H9 (cell line): ENCODE measurements at regions not wholly inside any gene's neighbourhood (a gene's known extent, or its start where the extent isn't known, plus 50 kb on each side); places are given as distances from the start of the nearest gene placed in this dataset.

ENCODE experiments used
- DNase-seq: peaks from one replicate; pipeline ENCODE4 v3.0.0-alpha.2; 2017
- H2AFZ ChIP-seq: one replicate; pipeline ENCODE4 v1.6.1; 2013; ENCODE audit warnings: mild to moderate bottlenecking, low read length, control low read depth, moderate library complexity
- H2AK5ac ChIP-seq: 2 replicates; pipeline ENCODE4 v1.6.1; 2013; ENCODE audit warnings: low read length, control low read depth, mixed read lengths; ENCODE audit not compliant: insufficient read length
- H2BK120ac ChIP-seq: one replicate; pipeline ENCODE4 v1.6.1; 2013; ENCODE audit warnings: low read depth, mild to moderate bottlenecking, low read length, control low read depth, inconsistent platforms; ENCODE audit not compliant: poor library complexity, severe bottlenecking
- H2BK12ac ChIP-seq: 2 replicates; pipeline ENCODE4 v1.6.1; 2013; ENCODE audit warnings: low read length, control low read depth, mixed read lengths, low read depth; ENCODE audit not compliant: insufficient read length
- H2BK15ac ChIP-seq: 2 replicates; pipeline ENCODE4 v1.6.1; 2013; ENCODE audit warnings: low read depth, low read length, control low read depth
- H2BK20ac ChIP-seq: one replicate; pipeline ENCODE4 v1.6.1; 2013; ENCODE audit warnings: low read depth, mild to moderate bottlenecking, low read length, control low read depth, inconsistent platforms; ENCODE audit not compliant: poor library complexity, severe bottlenecking
- H2BK5ac ChIP-seq: 2 replicates; pipeline ENCODE4 v1.6.1; 2013; ENCODE audit warnings: low read length, control low read depth, mixed read lengths; ENCODE audit not compliant: insufficient read length
- H3K14ac ChIP-seq: 2 replicates; pipeline ENCODE4 v1.6.1; 2013; ENCODE audit warnings: low read length, control low read depth; ENCODE audit not compliant: insufficient read depth
- H3K18ac ChIP-seq: 2 replicates; pipeline ENCODE4 v1.6.1; 2013; ENCODE audit warnings: low read depth, mild to moderate bottlenecking, mixed read lengths, low read length, control low read depth; ENCODE audit not compliant: insufficient read length
- H3K23ac ChIP-seq: 2 replicates; pipeline ENCODE4 v1.6.1; 2013; ENCODE audit warnings: low read length, control low read depth, mixed read lengths, low read depth; ENCODE audit not compliant: insufficient read length
- H3K23me2 ChIP-seq: 2 replicates; pipeline ENCODE4 v1.6.1; 2013; ENCODE audit warnings: low read depth, mild to moderate bottlenecking, mixed read lengths, low read length, control low read depth; ENCODE audit not compliant: insufficient read length, poor library complexity, severe bottlenecking
- H3K27ac ChIP-seq: 2 replicates; pipeline ENCODE4 v1.5.1; 2013; ENCODE audit warnings: low read length, control low read depth, mixed read lengths, low read depth; ENCODE audit not compliant: insufficient read length
- H3K27me3 ChIP-seq: 2 replicates; pipeline ENCODE4 v1.6.1; 2013; ENCODE audit warnings: low read length, control low read depth, inconsistent platforms; ENCODE audit not compliant: insufficient read depth
- H3K4ac ChIP-seq: 2 replicates; pipeline ENCODE4 v1.6.1; 2013; ENCODE audit warnings: low read depth, mild to moderate bottlenecking, control low read depth, inconsistent platforms, low read length, moderate library complexity
- H3K4me1 ChIP-seq: 2 replicates; pipeline ENCODE4 v1.6.1; 2013; ENCODE audit warnings: low read length, control low read depth, inconsistent platforms; ENCODE audit not compliant: insufficient read depth
- H3K4me2 ChIP-seq: 2 replicates; pipeline ENCODE4 v1.6.1; 2013; ENCODE audit warnings: low read length, control low read depth, mixed read lengths; ENCODE audit not compliant: insufficient read length, insufficient read depth
- H3K56ac ChIP-seq: 2 replicates; pipeline ENCODE4 v1.6.1; 2013; ENCODE audit warnings: low read depth, mild to moderate bottlenecking, mixed read lengths, low read length, control low read depth; ENCODE audit not compliant: insufficient read length
- H3K79me1 ChIP-seq: 2 replicates; pipeline ENCODE4 v1.6.1; 2013; ENCODE audit warnings: low read depth, mild to moderate bottlenecking, moderate library complexity, low read length, control low read depth, inconsistent platforms; ENCODE audit not compliant: insufficient read depth, poor library complexity, severe bottlenecking
- H3K79me2 ChIP-seq: 2 replicates; pipeline ENCODE4 v1.6.1; 2013; ENCODE audit warnings: low read length, control low read depth, inconsistent platforms; ENCODE audit not compliant: insufficient read depth
- H3K9ac ChIP-seq: 2 replicates; pipeline ENCODE4 v1.6.1; 2013; ENCODE audit warnings: low read length, control low read depth, mixed read lengths; ENCODE audit not compliant: insufficient read length; ENCODE audit errors: extremely low read depth
- H3K9me3 ChIP-seq: one replicate; pipeline ENCODE4 v1.6.1; 2013; ENCODE audit warnings: low read depth, low read length, inconsistent platforms; ENCODE audit not compliant: control insufficient read depth
- H3T11ph ChIP-seq: one replicate; pipeline ENCODE4 v1.6.1; 2013; ENCODE audit warnings: mild to moderate bottlenecking, low read length, control low read depth, inconsistent platforms
- H4K20me1 ChIP-seq: one replicate; pipeline ENCODE4 v1.6.1; 2013; ENCODE audit not compliant: control insufficient read depth, insufficient read length, insufficient read depth
- H4K5ac ChIP-seq: 2 replicates; pipeline ENCODE4 v1.6.1; 2013; ENCODE audit warnings: low read depth, mild to moderate bottlenecking, mixed read lengths, low read length, control low read depth; ENCODE audit not compliant: insufficient read length
- H4K8ac ChIP-seq: replicated peaks from 2 replicates; pipeline ENCODE4 v1.6.1; 2013; ENCODE audit warnings: low read length, control low read depth, mixed read lengths, low read depth; ENCODE audit not compliant: insufficient read length
- H4K91ac ChIP-seq: 2 replicates; pipeline ENCODE4 v1.6.1; 2013; ENCODE audit warnings: low read depth, mild to moderate bottlenecking, moderate library complexity, mixed read lengths, low read length, control low read depth; ENCODE audit not compliant: insufficient read length
- H3K27ac Mint-ChIP-seq, 3 experiments: 2 replicates in 2 of 3; 3 replicates in 1 of 3; pipeline ENCODE4 v1.8.0; 2020 to 2021; ENCODE audit warnings: mixed read lengths in 3 of 3, mild to moderate bottlenecking in 1 of 3, moderate library complexity in 1 of 3
- H3K27me3 Mint-ChIP-seq: 2 replicates; pipeline ENCODE4 v1.8.0; 2021; ENCODE audit warnings: low read depth, mild to moderate bottlenecking, moderate library complexity, mixed read lengths
- H3K36me3 Mint-ChIP-seq, 3 experiments: 2 replicates in 2 of 3; 3 replicates in 1 of 3; pipeline ENCODE4 v1.8.0; 2020 to 2021; ENCODE audit warnings: low read depth in 3 of 3, mixed read lengths in 3 of 3; ENCODE audit not compliant: insufficient read depth in 1 of 3
- H3K4me1 Mint-ChIP-seq, 2 experiments: 2 replicates each; pipeline ENCODE4 v1.8.0; 2020; ENCODE audit warnings: mixed read lengths in 2 of 2
- H3K4me3 Mint-ChIP-seq, 2 experiments: 2 replicates in 1 of 2; 3 replicates in 1 of 2; pipeline ENCODE4 v1.8.0; 2020 to 2021; ENCODE audit warnings: mild to moderate bottlenecking in 2 of 2, mixed read lengths in 2 of 2, moderate library complexity in 1 of 2
- H3K9me3 Mint-ChIP-seq, 2 experiments: 2 replicates in 1 of 2; 3 replicates in 1 of 2; pipeline ENCODE4 v1.8.0; 2020; ENCODE audit warnings: mild to moderate bottlenecking in 2 of 2, mixed read lengths in 2 of 2, moderate library complexity in 1 of 2
- CTCF ChIP-seq: fragments of 200-600 bp; sonication (generic); conservative IDR thresholded peaks from 3 replicates; pipeline ENCODE4 v1.8.0; 2021; ENCODE audit warnings: antibody characterized with exemption, mild to moderate bottlenecking
- WGBS: extraction: QIAGEN DNeasy Blood & Tissue Kit; methylation state at CpG from one replicate; pipeline ENCODE4 v1.1.7; 2013; ENCODE audit warnings: missing lambda C conversion rate, low lambda C conversion rate, mixed read lengths; ENCODE audit not compliant: insufficient read length; ENCODE audit errors: extremely low coverage; 5-methylcytosine and 5-hydroxymethylcytosine counted together

DNA sequence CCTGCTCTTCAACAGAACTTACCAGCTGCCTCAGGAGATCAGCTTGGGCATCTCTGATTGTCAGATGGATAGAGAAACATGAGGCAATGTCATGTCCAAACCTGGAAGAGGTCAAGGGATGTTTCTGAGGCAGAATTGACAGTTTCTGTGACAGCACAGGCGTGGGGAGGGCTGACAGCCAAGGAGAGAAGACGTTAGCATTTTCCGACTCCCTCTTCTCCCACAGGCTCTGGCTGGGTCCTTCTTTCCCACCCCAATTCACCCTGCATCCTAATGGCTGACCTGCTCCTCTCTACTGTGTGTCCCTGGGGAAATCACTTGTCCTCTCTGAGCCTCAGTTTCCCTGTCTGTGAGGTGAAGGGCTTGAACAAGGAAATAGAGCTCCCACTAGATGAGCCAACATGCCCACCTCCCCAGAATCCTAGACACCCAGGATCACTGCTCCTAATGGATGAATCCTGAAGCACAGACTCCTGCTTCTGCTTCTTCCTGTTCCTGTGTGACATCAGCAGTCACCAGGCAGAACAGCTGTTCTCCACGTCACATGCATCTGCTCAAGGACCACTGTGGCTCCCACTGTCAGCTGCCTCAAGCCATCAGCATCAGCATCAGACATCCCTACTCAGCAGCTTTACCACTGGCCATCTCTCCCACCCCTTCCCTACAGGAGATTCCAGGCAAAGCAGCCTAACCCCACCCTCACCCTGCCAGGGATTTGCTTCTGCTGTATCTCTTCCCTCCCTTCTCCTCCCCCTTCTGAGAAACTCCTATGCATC, 408.0 kb downstream of the MATN1 start:
- no peak for TF ChIP-seq CTCF
- no peak overlapping the region for H3K9ac ChIP-seq
- no peaks in the 10 kb centered on the region for H3K9me3 ChIP-seq
- H3T11ph ChIP-seq = no peak overlapping the region
- H3K9me3 Mint-ChIP-seq = peaks cover 2 to 5% of the 10 kb centered on the region in 2 experiments; a peak in 2 of 5 replicates
- DNase-seq = peak; percentile 25
- no peak overlapping the region for H3K4me3 Mint-ChIP-seq
- no peaks in the 10 kb centered on the region for H3K79me2 ChIP-seq
- no peak overlapping the region for H3K23ac ChIP-seq
- no peak overlapping the region for H3K27ac Mint-ChIP-seq
- H3K4me1 ChIP-seq = no peaks in the 10 kb centered on the region
- H2BK12ac ChIP-seq = no peak overlapping the region
- H3K4ac ChIP-seq = no peak overlapping the region
- H4K8ac ChIP-seq = no peak overlapping the region
- no peak overlapping the region for H2BK5ac ChIP-seq
- H3K27ac ChIP-seq = no peak overlapping the region
- no peak overlapping the region for H2BK15ac ChIP-seq
- no peak overlapping the region for H3K14ac ChIP-seq
- H3K4me1 Mint-ChIP-seq = peaks cover 0 to 18% of the 10 kb centered on the region in 2 experiments; a peak in 2 of 4 replicates
- H3K56ac ChIP-seq = no peak overlapping the region
- no peak overlapping the region for H2AFZ ChIP-seq
- H3K27me3 ChIP-seq = no peaks in the 10 kb centered on the region
- H3K79me1 ChIP-seq = no peaks in the 10 kb centered on the region
- no peaks in the 10 kb centered on the region for H3K23me2 ChIP-seq
- no CpG with 5 or more reads among the region's 4 CpGs for WGBS
- peaks cover 24% of the 10 kb centered on the region for H3K27me3 Mint-ChIP-seq
- H4K20me1 ChIP-seq = no peaks in the 10 kb centered on the region
- H3K4me2 ChIP-seq = no peak overlapping the region
- no peak overlapping the region for H4K5ac ChIP-seq
- no peak overlapping the region for H3K18ac ChIP-seq
- no peak overlapping the region for H2BK120ac ChIP-seq
- peaks cover 0 to 3% (median 0%) of the 10 kb centered on the region in 3 experiments; a peak in 1 of 7 replicates for H3K36me3 Mint-ChIP-seq
- H4K91ac ChIP-seq = no peak overlapping the region
- H2BK20ac ChIP-seq = no peak overlapping the region
- H2AK5ac ChIP-seq = no peak overlapping the region
